ENCODE measurements at regions not wholly inside any gene's neighbourhood (a gene's known extent, or its start where the extent isn't known, plus 50 kb on each side); places are given as distances from the start of the nearest gene placed in this dataset.

DNA sequence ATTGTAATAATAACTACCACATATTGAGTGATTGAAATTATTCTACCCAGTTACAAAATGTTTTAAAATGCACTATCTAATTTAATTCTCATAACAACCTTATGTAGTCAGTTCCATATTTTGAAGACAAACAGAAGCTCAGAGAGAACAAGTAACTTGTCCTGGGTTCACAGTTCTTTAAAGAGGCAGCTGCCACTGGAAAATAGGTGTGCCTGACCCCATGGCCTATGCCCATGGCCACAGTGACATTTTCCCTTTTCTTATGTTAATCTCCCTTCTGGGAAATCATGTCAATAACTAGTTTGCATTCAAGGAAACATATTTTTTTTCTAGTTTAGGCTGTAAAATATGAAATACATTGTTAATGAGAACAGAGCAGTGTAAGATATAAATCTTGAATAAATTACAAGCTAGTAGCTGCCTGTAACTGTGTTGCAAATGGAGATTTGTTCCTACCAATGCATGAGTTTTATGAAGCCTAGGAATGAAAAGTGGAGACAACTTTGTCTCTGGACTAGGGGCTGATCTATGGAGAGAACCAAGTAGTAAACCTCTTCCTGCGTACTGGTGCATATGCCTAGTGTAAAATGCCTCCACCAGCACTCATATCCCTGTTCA lies 1018.0 kb downstream of the NTRK3 start:
- H2AFZ ChIP-seq (ENCODE audit: low read length), result no peak overlapping the region
- no peaks in the 10 kb centered on the region for H3K36me3 ChIP-seq (replicated peaks in 1 of 2; ENCODE audit: control insufficient read depth in 1 of 2, insufficient read depth in 2 of 2, low read length in 2 of 2)
- no peak for ATAC-seq
- no peaks in the 10 kb centered on the region for H3K79me2 ChIP-seq (ENCODE audit: insufficient read depth, low read length)
- TF ChIP-seq RERE (CRISPR knock-in tag; IDR thresholded peaks at IDR 0.05; ENCODE audit: low read depth) (no peak), ZNF761 (CRISPR knock-in tag; conservative IDR thresholded peaks at IDR 0.05) (no peak), PRMT3 (CRISPR knock-in tag; IDR thresholded peaks at IDR 0.05; ENCODE audit: borderline replicate concordance, low read depth) (no peak), ZNF333 (CRISPR knock-in tag; IDR thresholded peaks at IDR 0.05; ENCODE audit: borderline replicate concordance) (no peak), DNMT3B (CRISPR knock-in tag; conservative IDR thresholded peaks at IDR 0.05) (no peak), ZBTB34 (CRISPR knock-in tag; IDR thresholded peaks at IDR 0.05) (no peak)
- TF ChIP-seq, protein P1, sequence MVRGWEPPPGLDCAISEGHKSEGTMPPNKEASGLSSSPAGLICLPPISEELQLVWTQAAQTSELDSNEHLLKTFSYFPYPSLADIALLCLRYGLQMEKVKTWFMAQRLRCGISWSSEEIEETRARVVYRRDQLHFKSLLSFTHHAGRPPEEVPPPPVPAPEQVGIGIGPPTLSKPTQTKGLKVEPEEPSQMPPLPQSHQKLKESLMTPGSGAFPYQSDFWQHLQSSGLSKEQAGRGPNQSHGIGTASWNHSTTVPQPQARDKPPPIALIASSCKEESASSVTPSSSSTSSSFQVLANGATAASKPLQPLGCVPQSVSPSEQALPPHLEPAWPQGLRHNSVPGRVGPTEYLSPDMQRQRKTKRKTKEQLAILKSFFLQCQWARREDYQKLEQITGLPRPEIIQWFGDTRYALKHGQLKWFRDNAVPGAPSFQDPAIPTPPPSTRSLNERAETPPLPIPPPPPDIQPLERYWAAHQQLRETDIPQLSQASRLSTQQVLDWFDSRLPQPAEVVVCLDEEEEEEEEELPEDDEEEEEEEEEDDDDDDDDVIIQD (CRISPR knock-in tag; IDR thresholded peaks at IDR 0.05; ENCODE audit: low read depth), result no peak
- TF ChIP-seq, protein P2, sequence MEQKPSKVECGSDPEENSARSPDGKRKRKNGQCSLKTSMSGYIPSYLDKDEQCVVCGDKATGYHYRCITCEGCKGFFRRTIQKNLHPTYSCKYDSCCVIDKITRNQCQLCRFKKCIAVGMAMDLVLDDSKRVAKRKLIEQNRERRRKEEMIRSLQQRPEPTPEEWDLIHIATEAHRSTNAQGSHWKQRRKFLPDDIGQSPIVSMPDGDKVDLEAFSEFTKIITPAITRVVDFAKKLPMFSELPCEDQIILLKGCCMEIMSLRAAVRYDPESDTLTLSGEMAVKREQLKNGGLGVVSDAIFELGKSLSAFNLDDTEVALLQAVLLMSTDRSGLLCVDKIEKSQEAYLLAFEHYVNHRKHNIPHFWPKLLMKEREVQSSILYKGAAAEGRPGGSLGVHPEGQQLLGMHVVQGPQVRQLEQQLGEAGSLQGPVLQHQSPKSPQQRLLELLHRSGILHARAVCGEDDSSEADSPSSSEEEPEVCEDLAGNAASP (CRISPR knock-in tag; IDR thresholded peaks at IDR 0.05; ENCODE audit: borderline replicate concordance), result no peak
- no peak overlapping the region for H3K9ac ChIP-seq (ENCODE audit: insufficient read depth, low read depth, low read length)
- H3K27me3 ChIP-seq (ENCODE audit: control insufficient read depth in 1 of 2, insufficient read depth in 2 of 2, low read length in 2 of 2), result no peaks in the 10 kb centered on the region
- 0% methylated on average over 1 of the region's 1 CpG for WGBS (ENCODE audit: low lambda C conversion rate)
- POLR2A ChIA-PET, result no interaction called here
- H4K20me1 ChIP-seq (ENCODE audit: insufficient read depth, low read length), result no peaks in the 10 kb centered on the region
- H3K4me2 ChIP-seq (ENCODE audit: low read depth, low read length), result no peak overlapping the region
- H3K9me3 ChIP-seq (ENCODE audit: low read length), result peaks cover 82% of the 10 kb centered on the region
- H3K27ac ChIP-seq (ENCODE audit: extremely low read length, insufficient read depth, low read length), result no peak overlapping the region
- DNase-seq (ENCODE audit: low spot score), result no peak
- intact Hi-C loops (cut with micrococcal nuclease; ENCODE audit: unreplicated experiment), result no loop called here
- CTCF ChIA-PET (ENCODE audit: low intra/inter-chr PET ratio, low total read pairs), result no interaction called here
- no peak for FAIRE-seq
- H3K4me3 ChIP-seq (replicated peaks in 1 of 3; ENCODE audit: insufficient read depth in 1 of 3, low read depth in 2 of 3, low read length in 3 of 3), result no peak overlapping the region
- no TSS peak for BruUV-seq (replicated peaks)
- no peaks in the 10 kb centered on the region for H3K4me1 ChIP-seq (ENCODE audit: insufficient read depth, low read length)
- in situ Hi-C loops (cut with HindIII; ENCODE audit: extremely low pct_ligation_motif_present, low pct_unique_long_range_greater_than_20kb), result no loop called here

All from HepG2 (cell line).